Neural progenitor cell (in vitro differentiated cells): ENCODE measurements at regions not wholly inside any gene's neighbourhood (a gene's known extent, or its start where the extent isn't known, plus 50 kb on each side); places are given as distances from the start of the nearest gene placed in this dataset.

ENCODE experiments used
- DNase-seq: peaks from one replicate; pipeline ENCODE4 v3.0.0-alpha.2; 2016; ENCODE audit warnings: low spot score
- H2AFZ ChIP-seq: fragments of 200-600 bp; sonication (generic); replicated peaks from 2 replicates; pipeline ENCODE4 v1.6.1; 2016; ENCODE audit warnings: antibody characterized with exemption
- H3F3A ChIP-seq: fragments of 200-600 bp; sonication (generic); 2 replicates; pipeline ENCODE4 v1.6.1; 2016; ENCODE audit warnings: antibody characterized with exemption, low read depth
- H3K27ac ChIP-seq: fragments of 200-600 bp; sonication (generic); 2 replicates; pipeline ENCODE4 v1.5.1; 2016; ENCODE audit warnings: mild to moderate bottlenecking
- H3K27me3 ChIP-seq: fragments of 200-600 bp; sonication (generic); 2 replicates; pipeline ENCODE4 v1.6.1; 2016; ENCODE audit warnings: mild to moderate bottlenecking, moderate library complexity
- H3K36me3 ChIP-seq: fragments of 200-600 bp; sonication (generic); 2 replicates; pipeline ENCODE4 v1.5.1; 2016
- H3K4me1 ChIP-seq: fragments of 200-600 bp; sonication (generic); 2 replicates; pipeline ENCODE4 v1.6.1; 2016; ENCODE audit warnings: mixed run types
- H3K4me2 ChIP-seq: fragments of 200-600 bp; sonication (generic); 2 replicates; pipeline ENCODE4 v1.6.1; 2016
- H3K4me3 ChIP-seq: fragments of 200-600 bp; sonication (generic); 2 replicates; pipeline ENCODE4 v1.5.1; 2016
- H3K79me2 ChIP-seq: fragments of 200-600 bp; sonication (generic); 2 replicates; pipeline ENCODE4 v1.6.1; 2016; ENCODE audit warnings: low read depth
- H3K9ac ChIP-seq: fragments of 200-600 bp; sonication (generic); 2 replicates; pipeline ENCODE4 v1.6.1; 2016
- H3K9me3 ChIP-seq: fragments of 200-600 bp; sonication (generic); 2 replicates; pipeline ENCODE4 v1.5.1; 2016; ENCODE audit warnings: low read depth
- H4K20me1 ChIP-seq: fragments of 200-600 bp; sonication (generic); 2 replicates; pipeline ENCODE4 v1.6.1; 2016; ENCODE audit warnings: low read depth
- H3K27ac Mint-ChIP-seq: 3 replicates; pipeline ENCODE4 v1.8.0; 2021; ENCODE audit warnings: mixed read lengths
- H3K27me3 Mint-ChIP-seq: 2 replicates; pipeline ENCODE4 v1.8.0; 2022; ENCODE audit warnings: low read depth, mild to moderate bottlenecking, inconsistent platforms, moderate library complexity, mixed read lengths; ENCODE audit not compliant: insufficient read depth
- H3K36me3 Mint-ChIP-seq: 3 replicates; pipeline ENCODE4 v1.8.0; 2021; ENCODE audit warnings: mixed read lengths
- H3K4me1 Mint-ChIP-seq: 3 replicates; pipeline ENCODE4 v1.8.0; 2021; ENCODE audit warnings: mixed read lengths
- H3K4me3 Mint-ChIP-seq: 3 replicates; pipeline ENCODE4 v1.8.0; 2021; ENCODE audit warnings: mild to moderate bottlenecking, moderate library complexity, mixed read lengths
- H3K9me3 Mint-ChIP-seq: 3 replicates; pipeline ENCODE4 v1.8.0; 2020; ENCODE audit warnings: mixed read lengths
- CTCF ChIP-seq: fragments of 200-600 bp; sonication (generic); IDR thresholded peaks from 2 replicates; pipeline ENCODE4 v1.5.1; 2017; ENCODE audit warnings: antibody characterized with exemption, mild to moderate bottlenecking
- EZH2 ChIP-seq: fragments of 200-600 bp; sonication (generic); IDR thresholded peaks from 2 replicates; pipeline ENCODE4 v1.6.1; 2017; ENCODE audit warnings: antibody characterized with exemption, mild to moderate bottlenecking, moderate library complexity
- EZH2phosphoT487 ChIP-seq: fragments of 200-600 bp; sonication (generic); IDR thresholded peaks from 2 replicates; pipeline ENCODE4 v1.6.1; 2017; ENCODE audit warnings: antibody characterized with exemption

- peak; percentile 61 for DNase-seq
- Mint-ChIP-seq H3K4me1 (peaks cover 12% of the 10 kb centered on the region), H3K36me3 (no peaks in the 10 kb centered on the region), H3K9me3 (peaks cover 2% of the 10 kb centered on the region), H3K4me3 (no peak overlapping the region), H3K27me3 (no peaks in the 10 kb centered on the region), H3K27ac (no peak overlapping the region)
- no peak overlapping the region for H3K4me3 ChIP-seq
- H3K79me2 ChIP-seq = no peaks in the 10 kb centered on the region
- H2AFZ ChIP-seq = no peak overlapping the region
- peaks cover 6% of the 10 kb centered on the region for H3K4me1 ChIP-seq
- no peak overlapping the region for H3K9ac ChIP-seq
- no peak overlapping the region for H3K27ac ChIP-seq
- no peaks in the 10 kb centered on the region for H3K36me3 ChIP-seq
- no peak for TF ChIP-seq CTCF
- TF ChIP-seq EZH2 = no peak
- no peak for TF ChIP-seq EZH2phosphoT487
- no peaks in the 10 kb centered on the region for H3K9me3 ChIP-seq
- H4K20me1 ChIP-seq = no peaks in the 10 kb centered on the region
- H3K27me3 ChIP-seq = no peaks in the 10 kb centered on the region
- H3F3A ChIP-seq = no peaks in the 10 kb centered on the region
- H3K4me2 ChIP-seq = no peak overlapping the region
Observed at GRCh38 chr2:81249152-81249551, 944.6 kb upstream of the LRRTM1 start.

- no peak for TF ChIP-seq CTCF
- no peak for TF ChIP-seq EZH2
- no peak for TF ChIP-seq EZH2phosphoT487
- Mint-ChIP-seq H3K36me3 (no peaks in the 10 kb centered on the region), H3K4me3 (no peak overlapping the region), H3K4me1 (peaks cover 12% of the 10 kb centered on the region), H3K27me3 (no peaks in the 10 kb centered on the region), H3K27ac (no peak overlapping the region), H3K9me3 (no peaks in the 10 kb centered on the region)
- Histone ChIP-seq H3K4me1 (peaks cover 6% of the 10 kb centered on the region), H3K36me3 (no peaks in the 10 kb centered on the region), H3K9me3 (no peaks in the 10 kb centered on the region), H4K20me1 (no peaks in the 10 kb centered on the region), H3K4me3 (no peak overlapping the region), H3K9ac (no peak overlapping the region), H3K79me2 (no peaks in the 10 kb centered on the region), H3K27ac (no peak overlapping the region), H2AFZ (no peak overlapping the region), H3F3A (no peaks in the 10 kb centered on the region), H3K27me3 (no peaks in the 10 kb centered on the region), H3K4me2 (no peak overlapping the region)
- DNase-seq = no peak
Observed at GRCh38 chr2:81247648-81248047, 943.1 kb upstream of the LRRTM1 start.

- DNase-seq = no peak
- Histone ChIP-seq H3K4me1 (no peaks in the 10 kb centered on the region), H3K27me3 (no peaks in the 10 kb centered on the region), H3K4me2 (no peak overlapping the region), H3F3A (no peaks in the 10 kb centered on the region), H2AFZ (no peak overlapping the region), H4K20me1 (no peaks in the 10 kb centered on the region), H3K79me2 (no peaks in the 10 kb centered on the region), H3K9ac (no peak overlapping the region), H3K36me3 (no peaks in the 10 kb centered on the region), H3K9me3 (no peaks in the 10 kb centered on the region), H3K4me3 (no peak overlapping the region), H3K27ac (no peak overlapping the region)
- Mint-ChIP-seq H3K4me1 (peaks cover 2% of the 10 kb centered on the region), H3K36me3 (no peaks in the 10 kb centered on the region), H3K4me3 (no peak overlapping the region), H3K27me3 (no peaks in the 10 kb centered on the region), H3K9me3 (no peaks in the 10 kb centered on the region), H3K27ac (no peak overlapping the region)
- TF ChIP-seq CTCF (no peak), EZH2phosphoT487 (no peak), EZH2 (no peak)
Observed at GRCh38 chr2:81242501-81242900, 937.9 kb upstream of the LRRTM1 start.

GRCh38 chr2:81238462-81238861, 933.9 kb upstream of the LRRTM1 start:
- no peak overlapping the region for H2AFZ ChIP-seq
- H3K36me3 ChIP-seq = no peaks in the 10 kb centered on the region
- no peaks in the 10 kb centered on the region for H3K27me3 ChIP-seq
- H3K9ac ChIP-seq = no peak overlapping the region
- Mint-ChIP-seq H3K4me1 (no peaks in the 10 kb centered on the region), H3K27ac (no peak overlapping the region), H3K9me3 (no peaks in the 10 kb centered on the region), H3K4me3 (no peak overlapping the region), H3K36me3 (no peaks in the 10 kb centered on the region), H3K27me3 (no peaks in the 10 kb centered on the region)
- no peak overlapping the region for H3K4me3 ChIP-seq
- no peak for TF ChIP-seq EZH2phosphoT487
- no peak for TF ChIP-seq CTCF
- TF ChIP-seq EZH2 = no peak
- H4K20me1 ChIP-seq = no peaks in the 10 kb centered on the region
- no peaks in the 10 kb centered on the region for H3K4me1 ChIP-seq
- no peak overlapping the region for H3K4me2 ChIP-seq
- no peak overlapping the region for H3K27ac ChIP-seq
- no peaks in the 10 kb centered on the region for H3K9me3 ChIP-seq
- no peaks in the 10 kb centered on the region for H3F3A ChIP-seq
- H3K79me2 ChIP-seq = no peaks in the 10 kb centered on the region
- no peak for DNase-seq
